H9 (cell line): ENCODE measurements at regions not wholly inside any gene's neighbourhood (a gene's known extent, or its start where the extent isn't known, plus 50 kb on each side); places are given as distances from the start of the nearest gene placed in this dataset.

Experiments used
- DNase-seq: peaks from one replicate; pipeline ENCODE4 v3.0.0-alpha.2; 2017
- H2AFZ ChIP-seq: one replicate; pipeline ENCODE4 v1.6.1; 2013; ENCODE audit warnings: mild to moderate bottlenecking, low read length, control low read depth, moderate library complexity
- H2AK5ac ChIP-seq: 2 replicates; pipeline ENCODE4 v1.6.1; 2013; ENCODE audit warnings: low read length, control low read depth, mixed read lengths; ENCODE audit not compliant: insufficient read length
- H2BK120ac ChIP-seq: one replicate; pipeline ENCODE4 v1.6.1; 2013; ENCODE audit warnings: low read depth, mild to moderate bottlenecking, low read length, control low read depth, inconsistent platforms; ENCODE audit not compliant: poor library complexity, severe bottlenecking
- H2BK12ac ChIP-seq: 2 replicates; pipeline ENCODE4 v1.6.1; 2013; ENCODE audit warnings: low read length, control low read depth, mixed read lengths, low read depth; ENCODE audit not compliant: insufficient read length
- H2BK15ac ChIP-seq: 2 replicates; pipeline ENCODE4 v1.6.1; 2013; ENCODE audit warnings: low read depth, low read length, control low read depth
- H2BK20ac ChIP-seq: one replicate; pipeline ENCODE4 v1.6.1; 2013; ENCODE audit warnings: low read depth, mild to moderate bottlenecking, low read length, control low read depth, inconsistent platforms; ENCODE audit not compliant: poor library complexity, severe bottlenecking
- H2BK5ac ChIP-seq: 2 replicates; pipeline ENCODE4 v1.6.1; 2013; ENCODE audit warnings: low read length, control low read depth, mixed read lengths; ENCODE audit not compliant: insufficient read length
- H3K14ac ChIP-seq: 2 replicates; pipeline ENCODE4 v1.6.1; 2013; ENCODE audit warnings: low read length, control low read depth; ENCODE audit not compliant: insufficient read depth
- H3K18ac ChIP-seq: 2 replicates; pipeline ENCODE4 v1.6.1; 2013; ENCODE audit warnings: low read depth, mild to moderate bottlenecking, mixed read lengths, low read length, control low read depth; ENCODE audit not compliant: insufficient read length
- H3K23ac ChIP-seq: 2 replicates; pipeline ENCODE4 v1.6.1; 2013; ENCODE audit warnings: low read length, control low read depth, mixed read lengths, low read depth; ENCODE audit not compliant: insufficient read length
- H3K23me2 ChIP-seq: 2 replicates; pipeline ENCODE4 v1.6.1; 2013; ENCODE audit warnings: low read depth, mild to moderate bottlenecking, mixed read lengths, low read length, control low read depth; ENCODE audit not compliant: insufficient read length, poor library complexity, severe bottlenecking
- H3K27ac ChIP-seq: 2 replicates; pipeline ENCODE4 v1.5.1; 2013; ENCODE audit warnings: low read length, control low read depth, mixed read lengths, low read depth; ENCODE audit not compliant: insufficient read length
- H3K27me3 ChIP-seq: 2 replicates; pipeline ENCODE4 v1.6.1; 2013; ENCODE audit warnings: low read length, control low read depth, inconsistent platforms; ENCODE audit not compliant: insufficient read depth
- H3K4ac ChIP-seq: 2 replicates; pipeline ENCODE4 v1.6.1; 2013; ENCODE audit warnings: low read depth, mild to moderate bottlenecking, control low read depth, inconsistent platforms, low read length, moderate library complexity
- H3K4me1 ChIP-seq: 2 replicates; pipeline ENCODE4 v1.6.1; 2013; ENCODE audit warnings: low read length, control low read depth, inconsistent platforms; ENCODE audit not compliant: insufficient read depth
- H3K4me2 ChIP-seq: 2 replicates; pipeline ENCODE4 v1.6.1; 2013; ENCODE audit warnings: low read length, control low read depth, mixed read lengths; ENCODE audit not compliant: insufficient read length, insufficient read depth
- H3K56ac ChIP-seq: 2 replicates; pipeline ENCODE4 v1.6.1; 2013; ENCODE audit warnings: low read depth, mild to moderate bottlenecking, mixed read lengths, low read length, control low read depth; ENCODE audit not compliant: insufficient read length
- H3K79me1 ChIP-seq: 2 replicates; pipeline ENCODE4 v1.6.1; 2013; ENCODE audit warnings: low read depth, mild to moderate bottlenecking, moderate library complexity, low read length, control low read depth, inconsistent platforms; ENCODE audit not compliant: insufficient read depth, poor library complexity, severe bottlenecking
- H3K79me2 ChIP-seq: 2 replicates; pipeline ENCODE4 v1.6.1; 2013; ENCODE audit warnings: low read length, control low read depth, inconsistent platforms; ENCODE audit not compliant: insufficient read depth
- H3K9ac ChIP-seq: 2 replicates; pipeline ENCODE4 v1.6.1; 2013; ENCODE audit warnings: low read length, control low read depth, mixed read lengths; ENCODE audit not compliant: insufficient read length; ENCODE audit errors: extremely low read depth
- H3K9me3 ChIP-seq: one replicate; pipeline ENCODE4 v1.6.1; 2013; ENCODE audit warnings: low read depth, low read length, inconsistent platforms; ENCODE audit not compliant: control insufficient read depth
- H3T11ph ChIP-seq: one replicate; pipeline ENCODE4 v1.6.1; 2013; ENCODE audit warnings: mild to moderate bottlenecking, low read length, control low read depth, inconsistent platforms
- H4K20me1 ChIP-seq: one replicate; pipeline ENCODE4 v1.6.1; 2013; ENCODE audit not compliant: control insufficient read depth, insufficient read length, insufficient read depth
- H4K5ac ChIP-seq: 2 replicates; pipeline ENCODE4 v1.6.1; 2013; ENCODE audit warnings: low read depth, mild to moderate bottlenecking, mixed read lengths, low read length, control low read depth; ENCODE audit not compliant: insufficient read length
- H4K8ac ChIP-seq: replicated peaks from 2 replicates; pipeline ENCODE4 v1.6.1; 2013; ENCODE audit warnings: low read length, control low read depth, mixed read lengths, low read depth; ENCODE audit not compliant: insufficient read length
- H4K91ac ChIP-seq: 2 replicates; pipeline ENCODE4 v1.6.1; 2013; ENCODE audit warnings: low read depth, mild to moderate bottlenecking, moderate library complexity, mixed read lengths, low read length, control low read depth; ENCODE audit not compliant: insufficient read length
- H3K27ac Mint-ChIP-seq, 3 experiments: 2 replicates in 2 of 3; 3 replicates in 1 of 3; pipeline ENCODE4 v1.8.0; 2020 to 2021; ENCODE audit warnings: mixed read lengths in 3 of 3, mild to moderate bottlenecking in 1 of 3, moderate library complexity in 1 of 3
- H3K27me3 Mint-ChIP-seq: 2 replicates; pipeline ENCODE4 v1.8.0; 2021; ENCODE audit warnings: low read depth, mild to moderate bottlenecking, moderate library complexity, mixed read lengths
- H3K36me3 Mint-ChIP-seq, 3 experiments: 2 replicates in 2 of 3; 3 replicates in 1 of 3; pipeline ENCODE4 v1.8.0; 2020 to 2021; ENCODE audit warnings: low read depth in 3 of 3, mixed read lengths in 3 of 3; ENCODE audit not compliant: insufficient read depth in 1 of 3
- H3K4me1 Mint-ChIP-seq, 2 experiments: 2 replicates each; pipeline ENCODE4 v1.8.0; 2020; ENCODE audit warnings: mixed read lengths in 2 of 2
- H3K4me3 Mint-ChIP-seq, 2 experiments: 2 replicates in 1 of 2; 3 replicates in 1 of 2; pipeline ENCODE4 v1.8.0; 2020 to 2021; ENCODE audit warnings: mild to moderate bottlenecking in 2 of 2, mixed read lengths in 2 of 2, moderate library complexity in 1 of 2
- H3K9me3 Mint-ChIP-seq, 2 experiments: 2 replicates in 1 of 2; 3 replicates in 1 of 2; pipeline ENCODE4 v1.8.0; 2020; ENCODE audit warnings: mild to moderate bottlenecking in 2 of 2, mixed read lengths in 2 of 2, moderate library complexity in 1 of 2
- CTCF ChIP-seq: fragments of 200-600 bp; sonication (generic); conservative IDR thresholded peaks from 3 replicates; pipeline ENCODE4 v1.8.0; 2021; ENCODE audit warnings: antibody characterized with exemption, mild to moderate bottlenecking

- Histone ChIP-seq H3K79me2 (no peaks in the 10 kb centered on the region), H4K91ac (no peak overlapping the region), H3K23me2 (no peaks in the 10 kb centered on the region), H2BK20ac (no peak overlapping the region), H2BK120ac (no peak overlapping the region), H4K20me1 (no peaks in the 10 kb centered on the region), H3K9ac (no peak overlapping the region), H3K56ac (no peak overlapping the region), H2AK5ac (no peak overlapping the region), H2BK15ac (no peak overlapping the region), H2AFZ (no peak overlapping the region), H3K4me2 (no peak overlapping the region), H3K4ac (no peak overlapping the region), H3T11ph (no peak overlapping the region), H2BK12ac (no peak overlapping the region), H3K79me1 (no peaks in the 10 kb centered on the region), H4K8ac (no peak overlapping the region), H3K14ac (no peak overlapping the region), H3K23ac (no peak overlapping the region), H3K4me1 (no peaks in the 10 kb centered on the region; the same call in 1 of the 2 replicates), H4K5ac (no peak overlapping the region), H2BK5ac (no peak overlapping the region), H3K18ac (no peak overlapping the region), H3K9me3 (no peaks in the 10 kb centered on the region), H3K27me3 (no peaks in the 10 kb centered on the region), H3K27ac (no peak overlapping the region)
- Mint-ChIP-seq H3K9me3 (no peaks in the 10 kb centered on the region), H3K4me1 (peaks cover 7 to 8% of the 10 kb centered on the region in 2 experiments), H3K4me3 (no peak overlapping the region), H3K27ac (no peak overlapping the region), H3K36me3 (no peaks in the 10 kb centered on the region), H3K27me3 (no peaks in the 10 kb centered on the region; the same call in 1 of the 2 replicates)
- no peak for DNase-seq
- no peak for TF ChIP-seq CTCF
Observed at GRCh38 chr7:47691988-47692387, 110.1 kb upstream of the TNS3 start.
